WTC11 (cell line): ENCODE measurements at regions not wholly inside any gene's neighbourhood (a gene's known extent, or its start where the extent isn't known, plus 50 kb on each side); places are given as distances from the start of the nearest gene placed in this dataset.

ENCODE experiments used
- ATAC-seq: fragments of 200-7000 bp; cut with Tn5 transposase; 2 replicates; pipeline ENCODE4 v1.10.0; 2021; ENCODE audit warnings: mild to moderate bottlenecking, moderate library complexity
- CTCF ChIA-PET: fragments of 300-600 bp; sonication (Branson Sonifier 250); formaldehyde crosslinking; loops from one replicate; lab custom pipeline; 2021; ENCODE audit warnings: antibody characterized with exemption; lab: Charles Lee
- POLR2A ChIA-PET: fragments of 350-600 bp; sonication (Branson Sonifier 250); formaldehyde crosslinking; loops from one replicate; lab custom pipeline; 2021; ENCODE audit warnings: antibody characterized with exemption; lab: Charles Lee
- DNase-seq: peaks from one replicate; pipeline ENCODE4 v3.0.0; 2021; ENCODE audit warnings: low spot score
- H3K27ac Mint-ChIP-seq: 2 replicates; pipeline ENCODE4 v1.8.0; 2021; ENCODE audit warnings: mixed read lengths
- H3K27me3 Mint-ChIP-seq: 2 replicates; pipeline ENCODE4 v1.8.0; 2021; ENCODE audit warnings: low read depth, mild to moderate bottlenecking, moderate library complexity, mixed read lengths
- H3K36me3 Mint-ChIP-seq: 2 replicates; pipeline ENCODE4 v1.8.0; 2021; ENCODE audit warnings: mixed read lengths
- H3K4me1 Mint-ChIP-seq: 2 replicates; pipeline ENCODE4 v1.8.0; 2022; ENCODE audit warnings: mixed read lengths
- H3K4me3 Mint-ChIP-seq: 2 replicates; pipeline ENCODE4 v1.8.0; 2021; ENCODE audit warnings: mild to moderate bottlenecking, moderate library complexity, mixed read lengths
- H3K9me3 Mint-ChIP-seq: 2 replicates; pipeline ENCODE4 v1.8.0; 2021; ENCODE audit warnings: mixed read lengths
- ARID4B ChIP-seq: sonication (generic); formaldehyde crosslinking; IDR thresholded peaks from 2 replicates; pipeline ENCODE4 v1.8.0; 2023; ENCODE audit warnings: missing genetic modification reagents, mild to moderate bottlenecking, borderline replicate concordance
- ATF1 ChIP-seq: sonication (generic); formaldehyde crosslinking; IDR thresholded peaks from 2 replicates; pipeline ENCODE4 v1.8.1; 2023; ENCODE audit warnings: mild to moderate bottlenecking, moderate library complexity, missing genetic modification reagents
- ATF2 ChIP-seq: sonication (generic); formaldehyde crosslinking; IDR thresholded peaks from 2 replicates; pipeline ENCODE4 v1.8.1; 2022; ENCODE audit warnings: low read depth, missing genetic modification reagents, borderline replicate concordance
- ELF4 ChIP-seq: sonication (generic); formaldehyde crosslinking; IDR thresholded peaks from 2 replicates; pipeline ENCODE4 v1.8.1; 2022; ENCODE audit warnings: low read depth, mild to moderate bottlenecking, moderate library complexity, missing genetic modification reagents
- EMX1 ChIP-seq: fragments of 250-450 bp; sonication (Bioruptor Pico); IDR thresholded peaks from 2 replicates; pipeline ENCODE4 v1.8.0; 2021; ENCODE audit warnings: mild to moderate bottlenecking
- ERG ChIP-seq: fragments of 250-450 bp; sonication (Bioruptor Pico); IDR thresholded peaks from 2 replicates; pipeline ENCODE4 v1.8.0; 2021; ENCODE audit warnings: mild to moderate bottlenecking
- KAT7 ChIP-seq: sonication (generic); formaldehyde crosslinking; IDR thresholded peaks from 2 replicates; pipeline ENCODE4 v1.8.1; 2023; ENCODE audit warnings: missing genetic modification reagents, mild to moderate bottlenecking, borderline replicate concordance
- NR2C2 ChIP-seq: sonication (generic); formaldehyde crosslinking; IDR thresholded peaks from 2 replicates; pipeline ENCODE4 v1.8.0; 2022; ENCODE audit warnings: mild to moderate bottlenecking, missing genetic modification reagents
- SP1 ChIP-seq: sonication (generic); formaldehyde crosslinking; conservative IDR thresholded peaks from 2 replicates; pipeline ENCODE4 v1.8.1; 2022; ENCODE audit warnings: missing genetic modification reagents
- STAT6 ChIP-seq: sonication (generic); formaldehyde crosslinking; conservative IDR thresholded peaks from 2 replicates; pipeline ENCODE4 v1.8.1; 2023; ENCODE audit warnings: mild to moderate bottlenecking, low read depth, missing genetic modification reagents, moderate library complexity
- TEAD4 ChIP-seq: sonication (generic); formaldehyde crosslinking; IDR thresholded peaks from 2 replicates; pipeline ENCODE4 v1.8.0; 2022; ENCODE audit warnings: mild to moderate bottlenecking, missing genetic modification reagents
- USF1 ChIP-seq: sonication (generic); formaldehyde crosslinking; IDR thresholded peaks from 2 replicates; pipeline ENCODE4 v1.8.0; 2022; ENCODE audit warnings: mild to moderate bottlenecking, missing genetic modification reagents
- ZBTB43 ChIP-seq: sonication (generic); formaldehyde crosslinking; IDR thresholded peaks from 2 replicates; pipeline ENCODE4 v1.8.1; 2023; ENCODE audit warnings: mild to moderate bottlenecking, missing genetic modification reagents
- ZNF232 ChIP-seq: sonication (generic); formaldehyde crosslinking; IDR thresholded peaks from 2 replicates; pipeline ENCODE4 v1.8.0; 2022; ENCODE audit warnings: mild to moderate bottlenecking, missing genetic modification reagents
- ZNF281 ChIP-seq: sonication (generic); formaldehyde crosslinking; IDR thresholded peaks from 2 replicates; pipeline ENCODE4 v1.8.0; 2023; ENCODE audit warnings: mild to moderate bottlenecking, missing genetic modification reagents
- ZNF671 ChIP-seq: fragments of 250-450 bp; sonication (Bioruptor Pico); IDR thresholded peaks from 2 replicates; pipeline ENCODE4 v1.8.0; 2021; ENCODE audit warnings: mild to moderate bottlenecking

- no peak for TF ChIP-seq TEAD4 (CRISPR knock-in tag)
- TF ChIP-seq NR2C2 = no peak
- no peak for TF ChIP-seq ARID4B (CRISPR knock-in tag)
- TF ChIP-seq ERG (CRISPR knock-in tag) = no peak
- TF ChIP-seq ZNF232 (CRISPR knock-in tag) = no peak
- TF ChIP-seq SP1 (CRISPR knock-in tag) = no peak
- TF ChIP-seq USF1 (CRISPR knock-in tag) = no peak
Measured at GRCh38 chr3:1728510-1728909, 370.2 kb upstream of the CNTN4 start (continued).

- H3K4me1 Mint-ChIP-seq = no peaks in the 10 kb centered on the region
- peaks cover 74% of the 10 kb centered on the region for H3K36me3 Mint-ChIP-seq
- H3K27ac Mint-ChIP-seq = no peak overlapping the region
- peaks cover 84% of the 10 kb centered on the region for H3K9me3 Mint-ChIP-seq
- peaks cover 6% of the 10 kb centered on the region for H3K27me3 Mint-ChIP-seq
- ChIA-PET POLR2A (no interaction called here), CTCF (no interaction called here)
- DNase-seq (no peak), ATAC-seq (no peak)
- no peak overlapping the region for H3K4me3 Mint-ChIP-seq
- no peak for TF ChIP-seq ARID4B (CRISPR knock-in tag)
- no peak for TF ChIP-seq ZNF281
- no peak for TF ChIP-seq ZBTB43 (CRISPR knock-in tag)
- no peak for TF ChIP-seq EMX1
- no peak for TF ChIP-seq ZNF232 (CRISPR knock-in tag)
- TF ChIP-seq ELF4 = no peak
- TF ChIP-seq KAT7 = no peak
- no peak for TF ChIP-seq ZNF671 (CRISPR knock-in tag)
- TF ChIP-seq STAT6 = no peak
- no peak for TF ChIP-seq ATF1 (CRISPR knock-in tag)
- TF ChIP-seq ATF2 = no peak
Measured at GRCh38 chr3:1734494-1735122, 364.1 kb upstream of the CNTN4 start.
